Activated T-cell treated with anti-CD3 and anti-CD28 coated beads, Interleukin-2, amount 50 U/mL, for 24 hours (primary cell): ENCODE measurements at regions not wholly inside any gene's neighbourhood (a gene's known extent, or its start where the extent isn't known, plus 50 kb on each side); places are given as distances from the start of the nearest gene placed in this dataset.

Experiments
- DNase-seq: peaks from one replicate; pipeline ENCODE4 v3.0.0-alpha.2; 2020
- H3K27ac Mint-ChIP-seq: 2 replicates; pipeline ENCODE4 v1.8.0; 2020; ENCODE audit warnings: mild to moderate bottlenecking, mixed read lengths
- H3K27me3 Mint-ChIP-seq: 2 replicates; pipeline ENCODE4 v1.8.0; 2020; ENCODE audit warnings: mixed read lengths
- H3K36me3 Mint-ChIP-seq: 2 replicates; pipeline ENCODE4 v1.8.0; 2020; ENCODE audit warnings: low read depth, mixed read lengths
- H3K4me1 Mint-ChIP-seq: 2 replicates; pipeline ENCODE4 v1.8.0; 2020; ENCODE audit warnings: low read depth, mixed read lengths
- H3K4me3 Mint-ChIP-seq: 2 replicates; pipeline ENCODE4 v1.8.0; 2020; ENCODE audit warnings: mild to moderate bottlenecking, moderate library complexity, mixed read lengths
- H3K9me3 Mint-ChIP-seq: 2 replicates; pipeline ENCODE4 v1.8.0; 2020; ENCODE audit warnings: mixed read lengths

DNA sequence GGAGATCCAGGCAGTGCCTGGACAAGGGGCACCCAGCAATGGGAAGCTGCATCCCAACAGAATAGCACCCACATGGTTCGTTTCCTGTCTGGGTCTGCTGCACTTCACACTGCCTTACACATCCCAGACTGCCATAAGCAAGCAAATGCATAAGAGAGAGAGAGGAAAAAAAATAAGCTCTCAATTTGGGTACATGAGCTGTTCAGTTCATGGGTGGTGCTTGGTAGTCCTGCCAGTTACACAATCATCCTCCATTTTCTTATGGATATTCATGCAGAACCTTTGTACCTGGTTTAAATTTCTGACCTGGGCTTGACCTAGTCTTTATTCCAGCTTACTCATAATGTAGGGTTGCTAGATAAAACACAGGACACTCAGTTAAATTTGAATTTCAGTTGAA is 733.6 kb downstream of the TNS3 start:
- no peak overlapping the region for H3K27ac Mint-ChIP-seq
- no peak overlapping the region for H3K4me3 Mint-ChIP-seq
- no peak for DNase-seq
- H3K27me3 Mint-ChIP-seq, result no peaks in the 10 kb centered on the region
- no peaks in the 10 kb centered on the region for H3K4me1 Mint-ChIP-seq
- H3K9me3 Mint-ChIP-seq, result no peaks in the 10 kb centered on the region
- H3K36me3 Mint-ChIP-seq, result no peaks in the 10 kb centered on the region

DNA sequence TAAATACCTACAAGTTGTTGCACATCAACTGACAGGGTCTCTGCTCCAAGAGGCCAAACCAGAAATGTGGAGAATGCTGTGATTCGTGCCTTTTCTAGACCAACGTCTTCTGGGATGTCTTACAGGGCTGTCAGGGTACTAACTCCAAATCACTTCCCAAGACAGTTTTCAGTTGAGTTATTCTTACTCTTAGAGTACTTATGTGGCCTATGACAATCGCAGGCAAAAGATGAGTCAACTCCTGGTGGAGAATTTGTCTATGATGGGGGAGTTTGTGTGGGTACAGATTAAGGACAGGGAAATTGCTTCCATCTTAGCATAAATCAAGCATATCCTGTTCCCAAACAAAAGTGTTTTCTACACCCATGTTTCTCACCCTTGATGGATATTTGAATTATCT is 734.8 kb downstream of the TNS3 start:
- Mint-ChIP-seq H3K27ac (no peak overlapping the region), H3K4me3 (no peak overlapping the region), H3K36me3 (no peaks in the 10 kb centered on the region), H3K4me1 (no peaks in the 10 kb centered on the region), H3K9me3 (peaks cover 2% of the 10 kb centered on the region), H3K27me3 (no peaks in the 10 kb centered on the region)
- DNase-seq, result no peak

DNA sequence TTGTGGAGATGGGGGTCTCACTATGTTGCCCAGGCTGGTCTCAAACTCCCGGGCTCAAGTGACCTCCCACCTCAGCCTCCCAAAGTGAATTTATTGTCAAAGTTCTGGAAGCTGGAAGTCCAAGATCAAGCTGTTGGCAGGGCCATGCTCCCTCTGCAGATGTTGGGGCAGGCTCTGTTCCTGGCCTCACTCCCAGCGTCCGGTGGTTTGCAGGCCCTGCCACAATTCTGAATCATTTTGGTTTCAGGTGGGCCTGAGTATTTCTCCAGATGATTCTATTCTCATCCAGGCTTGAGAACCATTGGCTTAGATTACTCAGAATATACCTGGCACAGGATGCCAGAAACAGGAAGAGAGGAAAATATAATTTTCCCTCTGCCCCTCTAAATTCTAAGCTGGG is 737.4 kb downstream of the TNS3 start:
- Mint-ChIP-seq H3K9me3 (peaks cover 5% of the 10 kb centered on the region), H3K4me1 (no peaks in the 10 kb centered on the region), H3K27ac (no peak overlapping the region), H3K4me3 (no peak overlapping the region), H3K36me3 (no peaks in the 10 kb centered on the region), H3K27me3 (no peaks in the 10 kb centered on the region)
- no peak for DNase-seq

DNA sequence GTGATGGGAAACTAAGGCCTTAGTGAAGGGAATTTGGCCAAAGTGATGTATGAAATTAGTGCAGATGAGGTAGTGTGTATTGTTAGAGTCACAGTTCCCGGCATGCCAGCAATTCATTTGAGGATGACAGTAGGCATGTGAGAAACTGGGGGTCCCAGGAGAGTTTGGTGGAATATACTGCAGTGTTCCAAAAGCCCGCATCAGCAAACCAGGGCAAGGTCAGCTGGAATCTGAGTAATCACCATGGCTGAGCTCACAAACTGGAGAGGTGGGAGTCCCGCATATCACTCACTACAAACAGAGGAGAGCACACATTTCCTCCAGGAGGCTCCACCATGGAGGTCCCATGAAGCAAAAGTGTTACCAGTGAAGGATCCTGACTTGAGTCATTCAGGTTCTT is 740.7 kb downstream of the TNS3 start:
- no peaks in the 10 kb centered on the region for H3K27me3 Mint-ChIP-seq
- no peak for DNase-seq
- H3K4me1 Mint-ChIP-seq, result no peaks in the 10 kb centered on the region
- no peak overlapping the region for H3K4me3 Mint-ChIP-seq
- no peaks in the 10 kb centered on the region for H3K36me3 Mint-ChIP-seq
- H3K27ac Mint-ChIP-seq, result no peak overlapping the region
- H3K9me3 Mint-ChIP-seq, result peaks cover 7% of the 10 kb centered on the region

DNA sequence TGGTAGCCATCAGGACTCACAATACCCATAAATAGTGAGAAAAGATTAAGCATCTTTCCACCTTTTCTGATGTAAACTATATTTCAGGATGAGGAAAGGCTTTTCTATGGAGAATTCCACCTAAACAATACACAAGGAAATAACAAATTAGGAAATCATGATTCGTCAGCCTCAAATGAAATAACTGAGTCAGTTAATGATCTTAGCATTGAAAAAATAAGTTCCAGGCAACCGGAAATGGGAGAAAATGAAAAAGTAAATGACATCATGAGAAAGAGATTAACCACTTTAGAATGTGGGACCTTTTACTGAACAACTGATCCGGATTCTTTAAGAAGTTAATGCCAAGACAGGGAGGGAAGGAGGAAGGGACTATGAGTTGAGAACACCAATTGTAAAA is 742.3 kb downstream of the TNS3 start:
- Mint-ChIP-seq H3K36me3 (no peaks in the 10 kb centered on the region), H3K27me3 (no peaks in the 10 kb centered on the region), H3K4me1 (no peaks in the 10 kb centered on the region), H3K9me3 (peaks cover 7% of the 10 kb centered on the region), H3K4me3 (no peak overlapping the region), H3K27ac (no peak overlapping the region)
- no peak for DNase-seq

DNA sequence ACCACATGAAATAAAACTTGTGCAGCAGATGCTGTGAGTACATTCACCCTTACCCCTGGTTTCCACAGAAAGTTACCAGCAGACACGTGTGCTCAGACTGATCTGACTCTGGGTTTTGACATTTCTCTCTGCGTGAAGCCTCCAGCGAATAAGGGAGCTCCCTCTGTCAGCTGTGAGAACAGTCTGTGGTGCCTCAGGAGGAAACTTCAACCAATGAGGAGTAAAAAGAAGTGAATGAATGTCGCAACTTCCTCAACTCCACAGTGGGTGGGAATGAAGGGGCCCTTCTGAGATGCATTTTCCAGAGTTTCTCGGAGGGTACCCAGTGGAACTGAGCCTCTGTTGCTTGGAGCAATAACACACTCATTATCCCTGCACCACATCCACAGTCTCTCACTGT is 743.4 kb downstream of the TNS3 start:
- Mint-ChIP-seq H3K36me3 (no peaks in the 10 kb centered on the region), H3K4me1 (no peaks in the 10 kb centered on the region), H3K4me3 (no peak overlapping the region), H3K27me3 (no peaks in the 10 kb centered on the region), H3K9me3 (peaks cover 7% of the 10 kb centered on the region), H3K27ac (no peak overlapping the region)
- DNase-seq, result no peak

DNA sequence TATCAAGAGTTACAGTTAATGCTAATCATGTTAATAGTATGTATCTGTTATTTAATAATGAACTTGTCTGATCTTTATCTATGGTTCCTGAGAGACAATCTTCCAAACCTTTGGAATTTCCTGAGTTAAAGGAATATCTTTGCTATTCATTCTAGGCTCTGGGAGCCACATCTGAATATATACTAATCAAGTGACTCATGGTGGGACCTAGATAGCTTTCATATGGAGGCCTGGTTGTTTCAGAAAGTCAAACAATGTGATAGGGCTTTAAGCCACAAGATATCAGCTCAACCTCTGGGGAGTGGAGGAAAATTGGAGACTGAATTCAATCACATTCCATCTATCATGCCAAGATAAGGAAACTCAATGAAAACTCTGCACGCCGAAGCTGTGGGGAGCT is 746.4 kb downstream of the TNS3 start:
- H3K27ac Mint-ChIP-seq, result no peak overlapping the region
- H3K27me3 Mint-ChIP-seq, result no peaks in the 10 kb centered on the region
- H3K4me1 Mint-ChIP-seq, result no peaks in the 10 kb centered on the region
- no peak overlapping the region for H3K4me3 Mint-ChIP-seq
- H3K9me3 Mint-ChIP-seq, result peaks cover 3% of the 10 kb centered on the region
- no peak for DNase-seq
- H3K36me3 Mint-ChIP-seq, result no peaks in the 10 kb centered on the region

DNA sequence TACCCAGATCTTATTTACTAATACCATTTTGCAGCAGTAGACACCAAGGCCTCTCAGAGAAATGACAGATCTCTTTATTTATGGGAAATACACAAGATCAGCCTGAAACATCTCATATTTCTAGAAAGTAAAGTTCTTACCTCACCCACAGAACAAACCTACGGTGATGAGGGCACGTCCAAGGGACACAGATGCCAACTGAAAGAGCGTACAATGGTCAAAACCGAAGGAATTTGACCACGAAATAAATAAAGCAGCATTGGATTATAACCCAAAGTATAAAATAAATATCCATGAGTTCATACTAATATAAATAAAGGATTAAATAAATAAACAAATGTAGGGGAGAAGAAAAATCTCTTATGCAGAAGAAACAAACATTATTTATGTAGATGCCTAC is 747.0 kb downstream of the TNS3 start:
- Mint-ChIP-seq H3K27me3 (no peaks in the 10 kb centered on the region), H3K4me3 (no peak overlapping the region), H3K27ac (no peak overlapping the region), H3K36me3 (no peaks in the 10 kb centered on the region), H3K4me1 (no peaks in the 10 kb centered on the region), H3K9me3 (peaks cover 3% of the 10 kb centered on the region)
- no peak for DNase-seq

DNA sequence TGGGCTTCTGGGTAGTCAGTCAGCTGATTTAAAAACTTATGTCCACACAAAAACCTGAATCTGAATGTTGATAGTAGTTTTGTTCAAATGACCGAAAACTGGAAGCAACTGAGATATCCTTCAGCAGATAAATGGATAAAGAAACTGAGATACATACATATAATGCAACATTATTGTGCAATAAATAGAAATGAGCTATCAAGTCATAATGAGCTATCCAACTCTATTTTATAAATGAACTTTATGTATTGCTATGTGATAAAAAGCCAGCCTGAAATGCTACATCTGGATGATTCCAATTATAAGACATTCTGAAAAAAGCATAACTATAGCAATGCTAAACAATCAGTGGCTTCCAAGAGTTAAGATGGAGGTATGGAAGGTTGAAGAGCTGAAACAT is 748.7 kb downstream of the TNS3 start:
- Mint-ChIP-seq H3K27ac (no peak overlapping the region), H3K4me1 (no peaks in the 10 kb centered on the region), H3K4me3 (no peak overlapping the region), H3K9me3 (peaks cover 3% of the 10 kb centered on the region), H3K27me3 (no peaks in the 10 kb centered on the region), H3K36me3 (no peaks in the 10 kb centered on the region)
- no peak for DNase-seq

DNA sequence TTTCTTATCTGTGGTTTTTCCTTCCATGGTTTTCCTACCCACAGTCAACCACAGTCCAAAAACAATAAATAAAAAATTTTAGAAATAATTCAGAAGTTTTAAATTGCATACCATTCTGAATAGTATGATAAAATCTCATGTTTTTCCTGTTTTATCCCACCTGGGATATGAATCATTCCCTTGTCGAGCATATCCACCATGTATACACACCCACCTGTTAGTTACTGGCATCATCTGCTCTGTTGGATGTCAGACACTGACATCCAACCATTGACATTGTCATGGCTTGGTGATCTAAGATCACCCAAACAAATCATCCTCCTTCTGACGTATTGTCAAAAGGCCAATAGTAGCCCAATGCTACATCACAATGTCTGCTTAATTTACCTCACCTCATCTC is 749.8 kb downstream of the TNS3 start:
- Mint-ChIP-seq H3K27me3 (no peaks in the 10 kb centered on the region), H3K4me3 (no peak overlapping the region), H3K36me3 (no peaks in the 10 kb centered on the region), H3K9me3 (peaks cover 7% of the 10 kb centered on the region), H3K4me1 (no peaks in the 10 kb centered on the region), H3K27ac (no peak overlapping the region)
- no peak for DNase-seq

DNA sequence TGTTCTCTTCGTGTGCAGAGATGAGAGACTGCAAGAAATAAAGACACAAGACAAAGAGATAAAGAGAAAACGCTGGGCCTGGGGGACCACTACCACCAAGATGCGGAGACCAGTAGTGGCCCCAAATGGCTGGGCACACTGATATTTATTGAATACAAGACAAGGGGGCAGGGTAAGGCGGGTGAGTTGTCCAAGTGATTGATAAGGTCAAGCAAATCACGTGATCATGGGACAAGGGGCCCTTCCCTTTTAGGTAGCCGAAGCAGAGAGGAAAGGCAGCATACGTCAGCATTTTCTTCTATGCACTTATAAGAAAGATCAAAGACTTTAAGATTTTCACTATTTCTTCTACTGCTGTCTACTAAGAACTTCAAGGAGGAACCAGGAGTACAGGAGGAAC is 762.1 kb downstream of the TNS3 start:
- H3K4me3 Mint-ChIP-seq, result no peak overlapping the region

DNA sequence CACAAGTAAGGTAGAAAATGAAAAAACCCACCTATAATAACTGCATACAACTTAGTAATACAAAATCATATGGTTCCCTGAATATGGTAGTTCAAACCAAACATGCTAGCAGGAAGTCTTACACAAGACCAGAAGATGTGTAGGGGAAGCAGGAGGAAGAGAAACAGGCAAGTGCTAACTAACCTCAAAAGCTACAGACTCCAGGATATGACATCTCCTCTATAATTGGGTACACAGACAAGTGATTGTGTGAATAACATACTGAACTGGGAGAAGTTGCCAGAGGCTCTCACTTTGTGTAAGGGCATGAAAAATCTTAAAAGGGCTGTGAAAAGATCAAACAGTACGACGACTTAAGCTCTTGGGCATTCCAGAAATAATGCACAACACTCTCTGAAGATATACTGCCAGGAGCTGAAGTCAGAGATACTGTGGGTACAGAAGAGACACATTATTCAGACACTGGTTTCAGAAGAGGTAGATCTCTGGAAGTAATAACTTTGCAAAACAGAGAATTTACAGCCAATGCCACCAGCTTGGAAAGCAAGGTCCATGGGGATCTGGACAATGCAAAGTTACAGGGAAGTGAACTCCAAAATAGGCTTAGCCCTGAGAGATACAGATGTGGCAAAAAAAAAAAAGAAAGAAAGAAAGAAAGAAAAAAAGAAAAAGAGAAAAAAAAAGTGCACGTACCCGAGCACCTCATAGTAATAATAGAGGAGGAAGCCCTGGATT is 767.2 kb downstream of the TNS3 start:
- no peak for DNase-seq
- Mint-ChIP-seq H3K4me3 (no peak overlapping the region), H3K27ac (no peak overlapping the region), H3K36me3 (no peaks in the 10 kb centered on the region), H3K4me1 (no peaks in the 10 kb centered on the region), H3K9me3 (peaks cover 12% of the 10 kb centered on the region), H3K27me3 (no peaks in the 10 kb centered on the region)

More for the DNA sequence above, 762.1 kb downstream of the TNS3 start:
- no peak for DNase-seq
- Mint-ChIP-seq H3K36me3 (no peaks in the 10 kb centered on the region), H3K4me1 (no peaks in the 10 kb centered on the region), H3K9me3 (peaks cover 15% of the 10 kb centered on the region), H3K27ac (no peak overlapping the region), H3K27me3 (no peaks in the 10 kb centered on the region)

DNA sequence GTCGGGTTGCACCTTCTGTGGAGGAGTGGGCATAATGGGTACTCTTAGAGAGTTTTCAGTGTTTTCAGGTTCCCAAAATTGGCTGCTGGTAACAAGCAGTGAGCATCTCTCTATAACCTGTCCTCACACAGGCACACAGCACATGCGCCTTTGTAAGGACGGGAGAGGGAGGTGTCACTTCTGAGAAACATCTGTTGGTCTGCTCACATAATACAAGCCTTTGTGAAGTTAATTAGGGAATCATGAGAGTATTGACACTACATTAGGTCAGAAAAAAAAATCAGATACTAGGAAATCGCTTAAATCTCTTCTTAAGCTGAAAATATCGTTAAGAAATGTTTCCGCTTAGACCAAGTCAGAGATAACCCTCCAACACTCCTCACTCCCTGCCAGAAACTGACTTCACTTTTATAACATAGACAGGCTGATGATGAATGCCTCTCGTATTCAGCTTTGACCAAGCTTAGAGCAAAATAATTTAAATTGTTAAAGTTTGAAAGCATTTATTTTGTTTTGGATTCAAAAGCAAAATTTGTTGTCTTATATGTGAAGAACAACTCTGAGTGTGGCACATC is 769.7 kb downstream of the TNS3 start:
- H3K4me1 Mint-ChIP-seq, result no peaks in the 10 kb centered on the region
- no peak overlapping the region for H3K4me3 Mint-ChIP-seq
- H3K27me3 Mint-ChIP-seq, result no peaks in the 10 kb centered on the region
- DNase-seq, result no peak
- H3K9me3 Mint-ChIP-seq, result peaks cover 12% of the 10 kb centered on the region
- H3K27ac Mint-ChIP-seq, result no peak overlapping the region
- H3K36me3 Mint-ChIP-seq, result no peaks in the 10 kb centered on the region

DNA sequence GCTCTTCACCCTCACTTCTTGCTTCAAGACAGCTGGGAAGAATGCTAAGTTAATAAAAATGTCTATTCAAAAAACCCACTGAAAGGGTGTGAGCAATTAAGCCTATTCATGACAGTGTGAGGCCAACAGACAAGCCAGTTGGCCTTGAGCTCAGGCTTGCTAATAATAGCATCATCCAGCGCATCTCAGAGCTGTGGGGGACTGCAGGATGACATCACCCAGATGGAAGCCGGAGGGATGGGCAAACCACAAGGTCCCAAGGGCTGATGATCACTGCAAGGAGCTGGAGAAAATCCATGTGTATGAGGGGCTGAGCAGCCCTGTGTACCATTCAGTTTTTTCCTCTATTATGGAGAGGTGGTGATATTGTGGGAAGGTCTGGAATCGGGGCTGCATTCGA is 770.4 kb downstream of the TNS3 start:
- Mint-ChIP-seq H3K27ac (no peak overlapping the region), H3K9me3 (peaks cover 9% of the 10 kb centered on the region), H3K4me1 (no peaks in the 10 kb centered on the region), H3K36me3 (no peaks in the 10 kb centered on the region), H3K27me3 (no peaks in the 10 kb centered on the region), H3K4me3 (no peak overlapping the region)
- DNase-seq, result no peak

DNA sequence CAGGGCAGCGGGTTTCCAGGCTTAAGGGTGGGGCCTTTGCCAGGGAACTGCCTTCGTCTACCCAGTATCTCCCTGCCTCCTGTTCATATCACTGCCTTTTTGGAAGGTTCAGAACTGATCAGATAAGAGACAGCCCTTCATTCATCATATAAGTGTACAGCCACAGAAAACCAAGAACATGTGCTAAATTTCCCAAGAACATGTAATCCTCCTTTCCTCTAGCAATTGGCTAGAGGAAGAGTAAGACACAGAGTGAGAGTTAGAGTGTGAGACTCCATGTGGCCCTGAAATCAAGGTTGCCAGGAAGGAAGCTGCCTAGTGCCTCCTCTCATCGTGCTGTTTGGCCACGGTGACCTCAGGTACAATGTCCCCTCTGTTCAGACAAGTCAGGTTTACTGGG is 770.9 kb downstream of the TNS3 start:
- Mint-ChIP-seq H3K36me3 (no peaks in the 10 kb centered on the region), H3K9me3 (peaks cover 9% of the 10 kb centered on the region), H3K27me3 (no peaks in the 10 kb centered on the region), H3K4me1 (no peaks in the 10 kb centered on the region), H3K27ac (no peak overlapping the region), H3K4me3 (no peak overlapping the region)
- DNase-seq, result no peak

DNA sequence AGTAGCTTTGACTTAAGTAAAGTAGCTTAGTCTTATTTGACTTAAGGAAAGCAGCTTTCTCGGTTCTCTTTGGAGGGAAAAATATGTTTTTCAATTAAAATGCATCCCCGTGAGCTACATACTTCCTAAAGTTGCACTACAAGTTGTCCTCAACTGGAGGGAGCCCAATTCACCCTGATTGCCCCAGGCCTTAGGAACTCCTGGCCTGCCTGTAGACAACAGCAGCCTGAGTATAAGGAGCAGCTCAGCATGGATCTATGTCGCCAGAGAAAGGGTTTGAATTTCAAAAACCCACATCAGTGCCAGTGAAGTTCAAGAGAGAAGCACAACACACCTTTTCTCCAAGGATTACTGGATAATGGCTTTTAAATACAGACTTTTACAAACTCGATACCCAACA is 772.0 kb downstream of the TNS3 start:
- Mint-ChIP-seq H3K4me1 (no peaks in the 10 kb centered on the region), H3K27me3 (no peaks in the 10 kb centered on the region), H3K27ac (no peak overlapping the region), H3K9me3 (peaks cover 9% of the 10 kb centered on the region), H3K36me3 (no peaks in the 10 kb centered on the region), H3K4me3 (no peak overlapping the region)
- DNase-seq, result no peak
